HG03378 (cell line): ENCODE measurements at regions not wholly inside any gene's neighbourhood (a gene's known extent, or its start where the extent isn't known, plus 50 kb on each side); places are given as distances from the start of the nearest gene placed in this dataset.
"Not testable (repeated sequence)": the region's sequence is repeated elsewhere in the genome, so short reads cannot be mapped to it uniquely, and the experiment has no call there.

Source experiments
- ATAC-seq: cut with Tn5 transposase; IDR thresholded peaks from one replicate; pipeline ENCODE4 v1.9.1; 2021; ENCODE audit warnings: mild to moderate bottlenecking, moderate library complexity; ENCODE audit not compliant: unreplicated experiment

GRCh38 chr12:127157501-127158366, 1109.2 kb upstream of the TMEM132C start:
- ATAC-seq, result not testable (repeated sequence)

GRCh38 chr12:127158385-127159061, 1108.4 kb upstream of the TMEM132C start:
- ATAC-seq, result no peak

- ATAC-seq, result no peak
Observed at GRCh38 chr12:127161466-127161865, 1105.5 kb upstream of the TMEM132C start.

GRCh38 chr12:127162307-127162706, 1104.7 kb upstream of the TMEM132C start:
- no peak for ATAC-seq

- ATAC-seq, result peak; percentile 93
Observed at GRCh38 chr12:127162902-127163301, 1104.1 kb upstream of the TMEM132C start.

GRCh38 chr12:127165567-127166392, 1101.2 kb upstream of the TMEM132C start:
- ATAC-seq, result peak; percentile 58

GRCh38 chr12:127169321-127170181, 1097.4 kb upstream of the TMEM132C start:
- no peak for ATAC-seq

- no peak for ATAC-seq
Observed at GRCh38 chr12:127170226-127171180, 1096.5 kb upstream of the TMEM132C start.

GRCh38 chr12:127172861-127173260, 1094.1 kb upstream of the TMEM132C start:
- ATAC-seq, result no peak

GRCh38 chr12:127173971-127174370, 1093.0 kb upstream of the TMEM132C start:
- ATAC-seq, result not testable (repeated sequence)

- no peak for ATAC-seq
Observed at GRCh38 chr12:127174881-127175280, 1092.1 kb upstream of the TMEM132C start.

- ATAC-seq, result no peak
Observed at GRCh38 chr12:127175361-127175760, 1091.6 kb upstream of the TMEM132C start.

GRCh38 chr12:127176804-127177203, 1090.2 kb upstream of the TMEM132C start:
- ATAC-seq, result no peak

GRCh38 chr12:127178052-127178451, 1088.9 kb upstream of the TMEM132C start:
- ATAC-seq, result no peak

- ATAC-seq, result no peak
Observed at GRCh38 chr12:127178463-127178862, 1088.5 kb upstream of the TMEM132C start.

- ATAC-seq, result no peak
Observed at GRCh38 chr12:127179176-127179575, 1087.8 kb upstream of the TMEM132C start.

- no peak for ATAC-seq
Observed at GRCh38 chr12:127182018-127182417, 1085.0 kb upstream of the TMEM132C start.

GRCh38 chr12:127189992-127190391, 1077.0 kb upstream of the TMEM132C start:
- ATAC-seq, result no peak

- ATAC-seq, result no peak
Observed at GRCh38 chr12:127191129-127191528, 1075.8 kb upstream of the TMEM132C start.
